SHP77 (cell line): ENCODE measurements at regions not wholly inside any gene's neighbourhood (a gene's known extent, or its start where the extent isn't known, plus 50 kb on each side); places are given as distances from the start of the nearest gene placed in this dataset.

ENCODE experiments used
- DNase-seq, 2 experiments: peaks; one replicate each; lab custom pipeline; 2025; lab: John Stamatoyannopoulos, UW

DNA sequence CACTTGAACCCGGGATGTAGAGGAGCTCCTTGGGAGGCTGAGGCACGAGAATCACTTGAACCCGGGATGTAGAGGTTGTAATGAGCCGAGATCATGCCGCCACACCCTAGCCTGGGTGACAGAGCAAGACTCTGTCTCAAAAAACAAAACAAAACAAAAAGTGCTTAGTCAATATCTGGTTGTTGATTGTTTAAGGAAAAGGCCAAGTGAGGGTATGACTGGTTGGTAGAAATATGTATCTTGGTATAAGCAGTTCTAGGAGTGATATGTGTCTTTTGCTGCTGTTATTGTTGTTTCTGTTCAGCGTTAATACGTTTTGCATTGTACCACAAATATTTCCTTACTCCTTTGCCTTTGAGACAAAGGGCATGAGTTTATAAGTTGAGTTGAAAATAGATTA, 210.7 kb upstream of the DMRT1 start:
- DNase-seq = no peak

DNA sequence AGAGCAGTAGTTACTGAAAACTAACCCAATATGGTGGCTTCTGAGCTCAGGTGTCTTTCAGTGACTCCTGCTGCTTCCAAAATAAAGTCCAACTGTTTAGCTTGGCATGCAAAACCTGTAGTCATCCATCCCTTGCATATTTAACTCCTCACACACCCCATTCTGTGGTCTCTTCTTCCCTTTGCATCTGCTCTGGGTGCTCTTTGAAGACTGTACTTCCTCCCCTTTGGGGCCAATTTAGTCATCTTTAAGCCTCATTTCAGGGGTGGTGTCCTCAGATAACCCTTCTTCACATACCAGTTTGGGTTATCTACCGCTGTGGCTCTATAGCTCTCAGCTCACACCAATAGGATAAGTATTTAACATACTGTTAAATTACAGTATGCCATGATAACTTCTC, 209.9 kb upstream of the DMRT1 start:
- no peak for DNase-seq

DNA sequence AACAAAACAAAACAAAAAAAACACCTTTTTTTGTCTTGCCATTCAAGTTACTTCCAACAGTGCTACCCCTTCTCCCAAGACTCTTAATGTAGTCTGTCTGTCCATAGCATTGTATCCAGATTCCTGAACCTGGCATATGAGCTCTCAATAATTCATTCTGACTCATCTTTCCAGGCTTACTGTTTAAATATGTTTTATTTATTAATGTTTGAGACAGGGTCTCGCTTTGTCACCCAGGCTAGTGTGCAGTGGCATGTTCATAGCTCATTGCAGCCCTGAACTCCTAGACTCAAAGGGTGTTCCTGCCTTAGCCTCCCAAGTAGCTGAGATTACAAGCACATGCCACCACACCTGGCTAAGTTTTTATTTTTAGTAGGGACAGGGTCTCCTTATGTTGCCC, 208.0 kb upstream of the DMRT1 start:
- no peak for DNase-seq

DNA sequence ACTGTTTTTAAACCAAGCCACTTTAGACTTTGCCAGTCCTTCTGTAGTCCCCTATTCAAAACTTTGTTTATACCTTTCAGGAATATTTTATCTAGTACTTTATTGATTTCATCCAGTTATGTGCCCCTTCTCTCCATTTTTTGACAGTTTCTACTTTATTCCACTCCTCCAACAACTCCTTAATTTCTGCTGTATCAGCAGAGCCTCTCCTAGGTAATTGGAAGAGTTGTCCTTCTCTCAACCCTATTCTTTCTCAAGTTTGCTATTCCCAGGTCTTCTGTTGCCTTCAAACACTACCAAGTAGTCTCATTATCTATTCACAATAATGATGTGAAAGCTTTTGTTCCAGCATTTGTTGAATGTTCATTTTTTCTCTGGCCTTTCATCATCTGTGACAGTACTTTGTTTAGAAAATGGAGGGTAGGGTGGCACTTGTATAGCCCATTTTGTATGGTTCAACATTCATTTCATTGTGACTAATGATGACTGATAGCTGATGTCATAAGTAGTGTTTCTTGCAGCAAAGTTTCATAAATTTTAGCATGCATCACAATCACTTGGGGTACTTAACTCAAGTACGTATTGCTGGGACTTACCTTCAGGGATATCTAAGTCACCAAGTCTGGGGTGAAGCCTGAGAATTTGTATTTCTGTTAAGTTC, 204.4 kb upstream of the DMRT1 start:
- no peak for DNase-seq

DNA sequence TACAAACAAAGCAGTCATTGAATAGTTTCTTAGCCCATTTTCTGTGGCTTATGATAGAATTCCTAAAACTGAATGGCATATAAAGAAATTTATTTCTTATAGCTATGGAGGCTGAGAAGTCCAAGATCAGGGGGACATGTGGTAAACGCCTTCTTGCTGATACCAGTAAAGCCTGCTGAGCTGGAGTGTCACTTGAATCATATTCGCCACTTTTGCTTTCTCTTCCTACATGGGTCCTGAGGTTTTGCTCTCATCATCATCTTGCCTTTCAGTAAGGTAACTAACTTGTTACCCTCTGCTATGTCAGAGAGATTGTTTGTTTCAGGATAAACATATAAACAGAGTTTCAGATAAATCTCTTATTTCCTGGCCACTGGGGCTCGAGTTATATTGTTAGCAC, 203.3 kb upstream of the DMRT1 start:
- no peak for DNase-seq

DNA sequence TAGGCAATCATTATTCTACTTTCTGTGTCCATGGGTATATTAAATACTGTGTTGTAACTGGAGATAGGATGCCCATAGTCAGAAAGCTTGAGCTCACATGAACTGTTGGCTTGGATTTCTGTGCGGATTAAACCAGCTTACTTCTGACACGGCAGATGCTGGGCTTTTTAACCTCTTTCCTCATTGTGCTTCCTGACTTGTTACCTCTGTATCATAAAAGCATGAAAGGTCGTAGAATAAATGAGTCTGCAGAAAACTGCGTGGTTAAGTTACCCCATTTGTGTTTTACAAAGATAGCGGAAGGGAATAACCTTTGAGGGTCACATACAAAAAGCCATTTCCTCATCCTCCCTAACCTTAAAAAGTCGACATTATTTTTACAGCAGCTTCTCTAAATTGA, 199.5 kb upstream of the DMRT1 start:
- DNase-seq = no peak

DNA sequence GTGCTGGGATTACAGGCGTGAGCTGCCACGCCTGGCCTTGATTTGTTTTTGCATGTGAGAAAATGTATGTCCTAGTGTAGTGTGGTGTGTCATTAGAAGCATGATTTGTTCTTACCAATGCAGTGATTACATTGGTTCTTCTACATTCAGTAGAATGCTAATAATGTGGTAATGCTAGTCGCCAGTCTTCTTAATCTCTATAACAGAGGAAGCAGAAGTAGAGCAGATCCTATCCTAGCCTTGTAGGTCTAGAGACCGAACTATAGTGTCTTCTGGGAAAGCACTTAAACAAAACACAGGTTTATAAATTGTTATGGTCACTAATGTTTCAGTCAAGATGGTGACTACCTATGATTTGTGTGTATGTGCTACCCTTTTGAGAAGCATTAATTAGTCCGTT, 197.5 kb upstream of the DMRT1 start:
- DNase-seq = no peak

DNA sequence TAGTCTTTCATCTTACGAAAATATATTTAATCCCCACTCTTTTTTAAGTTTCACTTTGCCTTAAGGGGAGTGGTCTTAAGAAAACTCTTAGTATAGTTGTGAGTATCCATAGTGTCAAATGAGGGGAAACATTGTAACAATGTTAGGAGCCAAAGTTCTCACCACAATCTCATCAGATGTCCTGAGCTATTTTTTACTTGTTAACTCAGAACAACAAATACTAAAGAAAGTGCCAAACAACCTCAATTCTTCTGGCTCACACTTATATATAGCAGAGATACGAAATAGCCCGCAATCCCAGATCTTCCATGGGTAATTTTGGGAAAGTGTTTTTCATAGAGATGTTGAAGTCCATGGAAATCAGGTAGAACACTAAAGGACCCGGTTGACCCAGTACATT, 194.0 kb upstream of the DMRT1 start:
- DNase-seq = no peak

DNA sequence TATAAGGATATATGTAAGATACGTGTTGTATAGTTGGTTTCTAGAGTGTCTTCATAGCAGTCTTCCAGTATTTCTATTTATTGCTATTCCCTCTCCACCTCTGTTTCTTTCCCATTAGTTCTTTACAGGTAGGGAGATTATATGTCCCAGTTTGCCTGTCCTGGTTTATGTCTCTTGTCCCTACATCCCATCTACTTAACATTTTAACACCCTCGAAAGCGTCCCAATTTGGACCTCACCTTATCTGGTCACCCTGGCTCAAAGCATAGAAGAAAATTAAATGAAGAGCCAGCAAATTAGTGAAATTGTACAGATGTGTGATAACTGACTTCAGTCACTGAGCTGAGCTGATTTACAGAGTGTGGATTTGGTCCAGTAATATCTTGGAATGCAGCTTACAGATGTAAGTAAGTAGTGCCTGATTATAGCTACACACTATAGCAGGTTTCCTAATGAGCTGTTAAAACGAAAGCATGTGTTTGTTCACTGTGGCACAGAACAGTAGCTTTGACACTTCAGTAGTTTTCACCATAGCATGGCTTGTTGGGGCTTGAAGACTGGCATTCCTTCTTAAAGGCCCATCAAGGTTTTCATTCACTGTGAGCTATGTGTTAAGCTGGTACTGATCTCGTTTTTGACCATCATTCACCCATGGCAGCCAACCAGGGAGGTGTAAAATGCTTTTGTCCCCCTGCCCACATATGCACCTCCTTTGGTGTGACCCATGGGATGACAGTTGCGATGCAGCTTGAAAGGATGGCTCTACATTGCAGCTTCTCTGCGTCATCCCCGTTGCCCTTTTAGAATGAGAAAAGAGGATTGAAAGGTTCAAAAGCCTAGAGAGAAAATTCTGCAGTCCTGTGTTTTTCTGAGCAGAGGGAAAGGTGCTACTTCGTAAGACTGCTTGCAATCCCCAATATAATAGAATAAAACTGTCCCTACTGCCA, 192.1 kb upstream of the DMRT1 start:
- no peak for DNase-seq

DNA sequence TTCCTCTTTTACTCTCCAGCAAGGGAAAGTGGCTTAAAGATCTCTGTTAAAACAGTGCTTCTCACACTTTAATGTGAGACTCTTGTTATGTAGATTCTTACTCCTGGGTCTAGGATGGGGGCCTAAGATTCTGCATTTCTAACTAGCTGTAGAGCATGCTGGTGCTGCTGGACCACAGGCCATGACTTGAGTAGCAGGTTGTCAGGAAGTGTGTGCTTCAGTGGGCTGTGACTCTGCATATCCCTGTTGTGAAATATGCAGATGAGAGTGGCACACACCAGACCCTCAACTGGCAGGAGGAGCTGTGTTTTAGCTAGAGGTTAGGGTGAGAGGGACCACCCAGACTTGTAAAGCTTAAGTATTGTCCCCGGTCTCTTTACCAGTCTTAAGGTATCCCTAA, 191.1 kb upstream of the DMRT1 start:
- DNase-seq = no peak

DNA sequence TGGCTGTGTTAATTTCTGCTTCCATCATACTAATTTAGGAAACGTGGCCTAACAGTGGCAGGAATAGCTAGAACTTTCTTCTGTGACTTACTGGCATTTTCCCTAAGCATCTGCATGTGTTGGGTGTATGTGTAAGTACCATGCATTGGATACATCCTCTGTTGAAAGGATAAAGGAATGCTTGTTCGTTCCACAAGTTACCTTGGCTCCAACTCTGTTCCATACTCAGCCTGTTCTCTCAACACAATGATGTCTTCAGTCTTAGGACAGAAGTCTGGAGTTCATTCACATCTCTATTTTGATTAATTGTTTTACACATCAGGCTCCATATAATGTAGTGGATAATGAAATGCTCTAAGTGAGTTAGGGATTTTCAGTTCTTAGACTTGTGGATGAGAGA, 190.1 kb upstream of the DMRT1 start:
- DNase-seq = no peak

DNA sequence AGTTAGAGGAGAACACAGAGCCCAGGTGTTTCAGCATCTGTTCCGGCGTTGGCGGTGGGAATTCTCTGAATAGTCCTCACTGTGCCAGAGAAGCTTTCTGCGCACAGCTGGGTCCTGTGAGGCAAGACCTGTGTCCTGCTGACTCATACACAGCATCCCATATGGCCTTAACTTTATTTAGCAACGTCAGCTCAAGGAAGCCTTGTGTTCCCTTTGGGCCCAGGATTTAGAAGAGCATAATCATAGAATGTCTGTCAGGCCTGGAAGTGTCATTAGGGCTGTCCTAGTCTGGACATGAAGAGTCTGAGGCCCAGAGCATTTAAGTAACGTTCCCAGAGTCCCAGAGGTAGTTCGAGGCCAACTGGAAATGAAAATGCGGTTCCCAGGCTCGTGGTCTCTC, 188.6 kb upstream of the DMRT1 start:
- DNase-seq = no peak

DNA sequence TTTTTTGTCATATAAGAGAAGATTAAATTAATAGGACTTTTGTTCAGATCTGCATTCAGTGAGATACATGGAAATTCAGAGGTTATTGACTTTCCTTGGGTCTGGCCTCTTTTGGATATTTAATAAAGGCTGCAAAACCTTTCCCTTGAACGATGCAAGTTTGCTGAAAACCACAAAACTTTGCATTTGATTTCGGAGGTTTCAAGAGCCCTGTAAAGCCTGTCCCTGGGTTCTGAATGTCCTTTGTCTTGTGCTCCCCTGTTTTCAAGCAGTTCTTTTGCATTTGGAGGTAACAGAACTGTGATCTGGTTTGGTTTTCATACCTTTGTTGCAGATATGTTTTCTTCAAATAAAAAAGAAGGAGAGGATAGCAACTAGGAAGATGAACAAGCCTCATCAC, 188.1 kb upstream of the DMRT1 start:
- DNase-seq = no peak

DNA sequence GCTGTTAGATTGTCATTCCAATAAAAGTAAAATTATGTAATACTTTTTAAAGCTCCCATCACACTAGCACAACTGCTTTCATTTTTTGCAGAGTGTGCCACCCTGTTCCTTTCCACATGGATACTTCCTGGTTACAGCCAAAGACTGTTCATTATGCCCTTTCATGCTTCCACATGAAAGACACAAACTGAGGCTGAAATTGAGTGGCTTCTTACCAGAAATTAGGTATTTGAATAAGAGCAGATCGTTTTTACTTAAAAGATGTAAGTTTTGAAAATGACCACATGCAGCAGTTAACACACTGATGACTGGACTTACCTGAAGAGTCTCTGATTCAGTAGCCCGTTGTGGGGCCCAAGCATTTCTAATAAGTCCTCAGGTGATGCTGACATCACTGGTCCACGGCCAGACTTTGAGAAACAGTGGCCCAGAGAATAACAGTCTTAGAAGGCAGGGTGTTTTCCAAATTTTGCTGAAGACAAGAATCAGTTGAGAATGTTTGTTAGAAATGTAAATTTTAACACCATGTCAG, 187.6 kb upstream of the DMRT1 start:
- DNase-seq = no peak

DNA sequence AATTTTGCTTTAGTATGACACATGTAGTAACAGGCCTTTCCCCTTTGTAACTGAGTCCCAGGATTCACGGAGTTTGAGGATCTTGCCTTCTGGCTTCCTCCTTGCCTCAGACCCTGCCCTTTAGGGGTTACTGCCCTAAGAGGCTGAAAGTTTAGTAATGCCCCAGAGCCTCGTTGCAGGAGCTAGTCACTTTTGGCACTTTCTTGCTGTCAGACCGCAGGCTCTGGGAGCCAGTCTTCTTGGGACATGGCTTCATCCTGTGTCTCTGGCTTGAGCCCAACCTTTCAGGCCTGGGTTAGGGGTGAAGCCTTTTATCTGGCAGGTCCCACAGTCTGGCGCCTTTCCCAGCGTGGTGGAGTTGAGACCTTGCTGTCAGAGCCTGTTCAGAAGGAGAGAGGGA, 185.6 kb upstream of the DMRT1 start:
- DNase-seq = no peak

DNA sequence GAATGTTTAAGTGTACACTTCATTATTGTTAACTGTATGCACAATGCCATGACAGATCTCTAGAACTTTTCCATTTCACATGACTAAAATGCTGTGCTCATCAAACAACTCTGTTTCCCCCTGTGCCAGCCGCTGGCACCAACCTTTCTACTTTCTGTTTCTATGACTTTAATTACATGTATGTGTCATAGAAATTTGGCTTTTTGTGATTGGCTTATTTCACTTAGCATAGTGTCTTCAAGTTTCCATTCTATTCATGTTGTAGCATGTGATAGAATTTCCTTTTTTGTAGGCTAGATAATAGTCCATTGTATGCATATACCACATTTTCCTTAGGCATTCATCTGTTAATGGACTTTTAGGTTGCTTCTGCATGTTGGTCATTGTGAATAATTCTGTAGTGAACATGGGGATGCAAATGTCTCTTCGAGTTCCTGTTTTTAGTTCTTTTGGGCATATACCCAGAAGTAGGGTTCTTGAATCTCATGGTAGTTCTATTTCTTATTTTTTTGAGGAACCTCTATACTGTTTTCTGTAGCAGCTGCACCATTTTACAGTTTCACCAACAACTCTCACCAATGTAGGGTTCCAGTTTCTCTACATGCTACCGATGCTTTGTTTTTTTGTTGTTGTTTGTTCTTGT, 184.4 kb upstream of the DMRT1 start:
- no peak for DNase-seq

DNA sequence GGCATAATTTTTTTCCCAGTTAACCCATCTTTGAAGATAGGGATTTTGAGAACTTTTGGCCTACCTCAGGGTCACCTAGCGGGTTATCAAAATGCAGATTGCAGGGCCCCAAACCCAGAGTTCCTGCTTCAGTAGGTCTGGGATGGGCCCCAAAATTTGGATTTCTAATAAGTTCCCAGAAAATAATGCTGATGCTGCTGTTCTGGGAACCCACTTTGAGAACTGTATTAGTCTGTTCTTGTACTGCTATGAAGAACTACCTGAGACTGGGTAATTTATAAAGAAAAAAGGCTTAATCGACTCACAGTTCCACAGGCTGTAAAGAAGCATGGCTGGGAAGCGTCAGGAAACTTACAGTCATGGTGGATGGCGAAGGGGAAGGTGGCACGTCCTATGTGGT, 182.2 kb upstream of the DMRT1 start:
- no peak for DNase-seq

DNA sequence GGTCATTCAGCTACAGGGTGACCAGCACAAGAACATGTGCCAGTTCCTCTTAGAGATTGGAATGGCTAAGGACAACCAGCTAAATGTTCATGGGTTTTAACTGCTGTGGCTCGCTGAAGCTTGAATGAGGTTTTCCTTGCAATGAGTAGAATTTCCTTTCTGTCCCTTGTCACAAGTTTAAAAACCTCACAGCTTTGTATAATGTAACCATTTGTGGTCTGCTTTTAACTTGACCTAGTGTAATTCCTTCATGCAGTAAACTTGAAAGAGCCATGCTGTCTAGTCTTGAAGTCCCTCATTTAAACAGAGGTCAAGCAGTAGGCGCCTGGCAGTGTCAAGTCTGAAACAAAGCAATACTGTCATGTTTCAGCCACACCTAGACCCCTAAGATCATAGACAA, 181.3 kb upstream of the DMRT1 start:
- no peak for DNase-seq

DNA sequence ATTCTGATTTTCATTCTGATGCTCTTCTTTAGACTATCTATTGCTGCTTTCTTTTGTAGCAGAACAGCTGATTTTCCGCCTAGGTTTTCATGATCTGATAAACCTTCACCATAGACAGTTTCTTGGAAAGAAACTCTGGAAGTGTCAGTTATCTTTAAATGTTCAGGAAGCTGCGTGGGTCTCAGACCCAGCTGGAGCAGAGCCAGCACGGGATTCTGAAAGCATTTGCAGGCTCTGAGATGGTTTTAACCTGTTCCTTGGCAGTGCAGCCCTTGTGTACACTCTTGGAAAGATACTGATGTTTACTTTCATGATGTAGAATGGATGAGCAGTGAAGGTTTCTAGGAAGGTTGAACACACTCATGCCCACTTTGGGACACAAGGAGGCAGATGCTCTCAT, 178.0 kb upstream of the DMRT1 start:
- no peak for DNase-seq

DNA sequence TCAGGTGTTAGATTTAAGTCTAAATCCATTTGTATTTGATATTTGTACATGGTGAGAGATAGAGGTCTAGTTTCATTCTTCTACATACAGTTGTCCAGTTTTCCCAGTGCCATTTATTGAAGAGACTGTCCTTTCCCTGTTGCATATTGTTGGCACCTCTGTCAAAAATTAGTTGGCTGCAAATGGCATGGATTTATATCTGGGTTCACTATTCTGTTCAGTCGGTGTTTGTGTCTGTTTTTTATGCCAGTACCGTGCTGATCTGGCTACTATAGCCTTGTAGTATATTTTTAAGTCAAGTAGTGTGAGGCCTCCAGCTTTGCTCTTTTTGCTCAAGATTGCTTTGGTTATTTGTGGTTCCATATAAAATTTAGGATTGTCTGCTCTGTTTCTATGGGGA, 176.2 kb upstream of the DMRT1 start:
- DNase-seq = no peak

DNA sequence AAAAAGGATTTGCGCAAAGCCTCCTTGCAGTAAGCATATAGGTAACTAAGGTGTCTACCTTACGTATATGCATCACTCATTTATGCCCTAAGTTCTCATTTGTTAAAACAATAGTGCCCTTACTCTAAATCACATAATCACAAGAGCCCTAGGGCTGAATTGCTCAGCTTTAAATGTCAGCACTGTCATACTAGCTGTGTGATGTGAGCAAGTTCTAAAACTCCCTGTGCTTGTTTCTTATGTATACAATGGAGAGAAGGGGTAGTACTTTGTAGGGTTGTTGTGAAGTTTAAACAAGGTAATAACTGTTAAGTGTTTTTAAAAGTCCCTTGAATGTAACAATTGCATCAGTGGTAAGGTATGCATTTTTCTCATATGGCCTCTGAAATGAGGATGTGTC, 169.5 kb upstream of the DMRT1 start:
- no peak for DNase-seq

DNA sequence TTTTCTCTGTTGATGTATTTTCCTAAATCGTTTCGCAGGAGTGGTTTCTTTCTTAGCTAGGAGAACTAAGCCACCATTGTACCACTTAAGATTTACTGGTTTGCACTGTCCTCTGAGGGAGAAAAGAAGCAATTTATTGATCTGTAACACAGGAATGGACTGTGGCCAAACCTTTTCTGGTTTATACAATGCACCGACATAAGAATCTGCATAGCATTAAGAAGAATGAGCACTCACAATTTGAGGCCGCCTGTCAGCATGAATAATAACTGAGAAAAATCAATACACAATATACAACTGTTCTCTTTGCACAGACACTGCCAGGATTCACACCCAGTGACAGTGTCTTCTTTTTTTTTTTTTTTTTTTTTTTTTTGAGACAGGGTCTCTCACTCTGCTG, 168.6 kb upstream of the DMRT1 start:
- DNase-seq = no peak
